HG03442 (cell line): ENCODE measurements at regions not wholly inside any gene's neighbourhood (a gene's known extent, or its start where the extent isn't known, plus 50 kb on each side); places are given as distances from the start of the nearest gene placed in this dataset.

Experiments used
- ATAC-seq: cut with Tn5 transposase; IDR thresholded peaks from one replicate; pipeline ENCODE4 v1.9.1; 2021; ENCODE audit warnings: mild to moderate bottlenecking, moderate library complexity; ENCODE audit not compliant: unreplicated experiment

GRCh38 chr5:159531554-159532105, 201.3 kb upstream of the IL12B start:
- no peak for ATAC-seq

GRCh38 chr5:159533197-159533596, 202.9 kb upstream of the IL12B start:
- no peak for ATAC-seq

- no peak for ATAC-seq
Observed at GRCh38 chr5:159536166-159536565, 205.9 kb upstream of the IL12B start.

- no peak for ATAC-seq
Observed at GRCh38 chr5:159536646-159537045, 206.4 kb upstream of the IL12B start.

- ATAC-seq, result no peak
Observed at GRCh38 chr5:159539678-159540077, 209.4 kb upstream of the IL12B start.

GRCh38 chr5:159543326-159543725, 213.0 kb upstream of the IL12B start:
- ATAC-seq, result no peak

- no peak for ATAC-seq
Observed at GRCh38 chr5:159545156-159545555, 214.9 kb upstream of the IL12B start.

- no peak for ATAC-seq
Observed at GRCh38 chr5:159547466-159548195, 217.3 kb upstream of the IL12B start.

GRCh38 chr5:159548517-159548916, 218.2 kb upstream of the IL12B start:
- ATAC-seq, result no peak

- no peak for ATAC-seq
Observed at GRCh38 chr5:159549046-159549445, 218.8 kb upstream of the IL12B start.

GRCh38 chr5:159550951-159551350, 220.7 kb upstream of the IL12B start:
- no peak for ATAC-seq

- ATAC-seq, result no peak
Observed at GRCh38 chr5:159552751-159553150, 222.5 kb upstream of the IL12B start.

- no peak for ATAC-seq
Observed at GRCh38 chr5:159553792-159554191, 223.5 kb upstream of the IL12B start.

- ATAC-seq, result no peak
Observed at GRCh38 chr5:159555084-159555483, 224.8 kb upstream of the IL12B start.

GRCh38 chr5:159559337-159559736, 229.1 kb upstream of the IL12B start:
- ATAC-seq, result no peak

- ATAC-seq, result no peak
Observed at GRCh38 chr5:159560088-159560487, 229.8 kb upstream of the IL12B start.

GRCh38 chr5:159564031-159564430, 233.7 kb upstream of the IL12B start:
- no peak for ATAC-seq

GRCh38 chr5:159566832-159567231, 236.5 kb upstream of the IL12B start:
- no peak for ATAC-seq

- no peak for ATAC-seq
Observed at GRCh38 chr5:159567461-159567860, 237.2 kb upstream of the IL12B start.

GRCh38 chr5:159571501-159572244, 241.4 kb upstream of the IL12B start:
- no peak for ATAC-seq

GRCh38 chr5:159576902-159577301, 246.6 kb upstream of the IL12B start:
- ATAC-seq, result no peak
